ENCODE measurements at regions not wholly inside any gene's neighbourhood (a gene's known extent, or its start where the extent isn't known, plus 50 kb on each side); places are given as distances from the start of the nearest gene placed in this dataset.

GRCh38 chr22:49370627-49371301, 456.9 kb downstream of the BRD1 start (continued):
- TF ChIP-seq SIN3A (IDR thresholded peaks at IDR 0.05; ENCODE audit: low read depth) (no peak), POLR2A (IDR thresholded peaks at IDR 0.05; ENCODE audit: borderline replicate concordance, extremely low read depth, insufficient read depth, insufficient read length) (no peak), CBX3 (IDR thresholded peaks at IDR 0.05; ENCODE audit: low read depth) (no peak), CTCF (IDR thresholded peaks at IDR 0.05 in 2 of 3, conservative IDR thresholded peaks at IDR 0.05 in 1 of 3; ENCODE audit: borderline replicate concordance in 1 of 3, insufficient read depth in 1 of 3, low read depth in 2 of 3, low read length in 2 of 3) (no peak)

- BruUV-seq (replicated peaks): no TSS peak
- TF ChIP-seq POLR2AphosphoS5 (IDR thresholded peaks at IDR 0.05; ENCODE audit: low read depth, low read length): no peak
- Histone ChIP-seq H3K9me2 (ENCODE audit: insufficient read depth) (no peaks in the 10 kb centered on the region), H3K9ac (ENCODE audit: low read length) (peak overlapping the region; percentile 59), H3K79me2 (ENCODE audit: insufficient read depth, low read length) (no peaks in the 10 kb centered on the region), H2AFZ (ENCODE audit: low read depth, low read length, poor library complexity, severe bottlenecking) (no peak overlapping the region), H3K4me2 (ENCODE audit: low read length) (peak overlapping the region; percentile 87), H3K27ac (ENCODE audit: low read depth, low read length) (peak overlapping the region; percentile 34; the same call in 1 of the 2 replicates), H3K36me3 (ENCODE audit: control insufficient read depth in 1 of 2, insufficient read depth in 2 of 2, low read length in 2 of 2) (no peaks in the 10 kb centered on the region), H3K27me3 (ENCODE audit: insufficient read depth, low read length) (no peaks in the 10 kb centered on the region), H3K4me1 (ENCODE audit: control insufficient read depth in 1 of 2, insufficient read depth in 2 of 2, low read length in 2 of 2) (peaks cover 23 to 40% of the 10 kb centered on the region in 2 experiments), H3K9me3 (ENCODE audit: control insufficient read depth in 1 of 2, insufficient read depth in 1 of 2, low read depth in 1 of 2, low read length in 2 of 2) (no peaks in the 10 kb centered on the region), H3K4me3 (replicated peaks in 1 of 2; ENCODE audit: low read depth in 1 of 2, low read length in 2 of 2) (peak overlapping the region; percentile 44 to 63), H4K20me1 (ENCODE audit: insufficient read depth) (no peaks in the 10 kb centered on the region)
- CTCF ChIA-PET: no interaction called here
- no peak for DNase-seq (ENCODE audit: low read depth, low spot score)
- intact Hi-C loops (cut with micrococcal nuclease): no loop called here
- POLR2A ChIA-PET: interaction anchor here (0.6 kb wide), 1 partner anchor 10 kb away, joined by 3 read pairs; no protein-coding TSS in a partner anchor
- no peak for ATAC-seq
- RAD21 ChIA-PET (ENCODE audit: low non-redundant PET in 1 of 2, low total read pairs in 2 of 2, uncharacterized antibody in 2 of 2, unreplicated experiment in 2 of 2): no interaction called here
Observed at GRCh38 chr22:49369726-49370626, 457.7 kb downstream of the BRD1 start.
